GM12878 (cell line): ENCODE measurements at regions not wholly inside any gene's neighbourhood (a gene's known extent, or its start where the extent isn't known, plus 50 kb on each side); places are given as distances from the start of the nearest gene placed in this dataset.
"Not testable (repeated sequence)": the region's sequence is repeated elsewhere in the genome, so short reads cannot be mapped to it uniquely, and the experiment has no call there.

Experiments used
- ATAC-seq: fragments of 200-7000 bp; cut with Tn5 transposase; 3 replicates; pipeline ENCODE4 v1.9.1; 2020; ENCODE audit warnings: mild to moderate bottlenecking, moderate library complexity
- BruUV-seq: library from RNA; stranded (reverse); fragments of 400-500 nt; replicated peaks from 2 replicates; lab custom pipeline; 2021; lab: Mats Ljungman, UMichigan
- CTCF ChIA-PET: fragments of 300-600 bp; sonication (Branson Sonifier 250); formaldehyde crosslinking; extraction: SDS; loops from one replicate; lab custom pipeline; 2021; ENCODE audit warnings: inconsistent platforms; lab: Yijun Ruan, JAX
- POLR2A ChIA-PET: fragments of 350-600 bp; formaldehyde crosslinking; extraction: SDS; loops from one replicate; lab custom pipeline; 2021; ENCODE audit warnings: inconsistent platforms; lab: Charles Lee
- RAD21 ChIA-PET: fragments of 300-600 bp; sonication (Branson Sonifier 250); formaldehyde crosslinking; loops from one replicate; lab custom pipeline; 2023; ENCODE audit warnings: antibody characterized with exemption; ENCODE audit not compliant: unreplicated experiment; lab: Charles Lee
- SMC1A ChIA-PET: fragments of 300-600 bp; sonication (Branson Sonifier 250); formaldehyde crosslinking; loops from one replicate; lab custom pipeline; 2023; ENCODE audit not compliant: unreplicated experiment, uncharacterized antibody; lab: Charles Lee
- DNase-seq: peaks from one replicate; pipeline ENCODE4 v3.0.0-alpha.2; 2011; ENCODE audit warnings: low read depth, low spot score
- FAIRE-seq: peaks from 3 replicates; lab custom pipeline; 2011; peaks lifted over from hg19 to GRCh38; lab: Jason Lieb, UNC
- H2AFZ ChIP-seq: 2 replicates; pipeline ENCODE4 v1.6.0; 2011; ENCODE audit warnings: low read depth, low read length, control low read depth; ENCODE audit not compliant: control insufficient read depth
- H3K27ac ChIP-seq: 2 replicates; pipeline ENCODE4 v1.5.1; 2011; ENCODE audit warnings: control low read depth; ENCODE audit not compliant: control insufficient read depth, insufficient read depth
- H3K27me3 ChIP-seq, 2 experiments: replicated peaks in 1 of 2; 2 replicates each; pipeline versions ENCODE4 v1.6.0 to v1.6.1; 2011; ENCODE audit warnings: low read length in 1 of 2; ENCODE audit not compliant: control insufficient read depth in 2 of 2, insufficient read depth in 2 of 2
- H3K36me3 ChIP-seq, 2 experiments: 2 replicates each; pipeline ENCODE4 v1.5.1; 2011; ENCODE audit warnings: low read length in 1 of 2; ENCODE audit not compliant: control insufficient read depth in 2 of 2, insufficient read depth in 2 of 2
- H3K4me1 ChIP-seq: 2 replicates; pipeline ENCODE4 v1.6.1; 2011; ENCODE audit warnings: mild to moderate bottlenecking, low read length, moderate library complexity, mixed read lengths; ENCODE audit not compliant: control insufficient read depth, insufficient read depth
- H3K4me2 ChIP-seq: 2 replicates; pipeline ENCODE4 v1.6.0; 2011; ENCODE audit warnings: control low read depth; ENCODE audit not compliant: control insufficient read depth, insufficient read depth
- H3K4me3 ChIP-seq: fragments of 200-600 bp; sonication (generic); 2 replicates; pipeline ENCODE4 v1.5.1; 2016
- H3K79me2 ChIP-seq: 2 replicates; pipeline ENCODE4 v1.6.0; 2011; ENCODE audit warnings: low read length; ENCODE audit not compliant: control insufficient read depth, insufficient read depth
- H3K9ac ChIP-seq: 2 replicates; pipeline ENCODE4 v1.8.0; 2011; ENCODE audit warnings: low read length, control low read depth, mixed read lengths; ENCODE audit not compliant: control insufficient read depth, insufficient read depth
- H3K9me3 ChIP-seq: replicated peaks from 3 replicates; pipeline ENCODE4 v1.5.1; 2011; ENCODE audit warnings: mild to moderate bottlenecking, low read length; ENCODE audit not compliant: control insufficient read depth, insufficient read depth
- H4K20me1 ChIP-seq: 2 replicates; pipeline ENCODE4 v1.6.0; 2011; ENCODE audit not compliant: control insufficient read depth, insufficient read depth
- PRDM15 ChIP-seq: fragments of 450-650 bp; formaldehyde crosslinking; IDR thresholded peaks from 2 replicates; pipeline ENCODE4 v1.4.0; 2020; ENCODE audit warnings: mild to moderate bottlenecking, moderate library complexity
- ZNF687 ChIP-seq: fragments of 450-650 bp; IDR thresholded peaks from 2 replicates; pipeline ENCODE4 v1.6.1; 2017; ENCODE audit warnings: mild to moderate bottlenecking, moderate library complexity
- WGBS: methylation state at CpG from one replicate; pipeline ENCODE4 v1.1.6; 2016; ENCODE audit warnings: low lambda C conversion rate; ENCODE audit not compliant: insufficient replicate concordance, insufficient coverage; ENCODE audit errors: missing lambda C conversion rate; 5-methylcytosine and 5-hydroxymethylcytosine counted together
- in situ Hi-C: fragments of 300-500 bp; cut with MboI; formaldehyde crosslinking; loops from 9 replicates; pipeline ENCODE4 v1.14.3; 2018; ENCODE audit warnings: mixed read lengths
- intact Hi-C: fragments of 100-400 bp; cut with micrococcal nuclease; formaldehyde crosslinking; loops from one replicate; pipeline ENCODE4 v1.14.2; 2022; ENCODE audit not compliant: unreplicated experiment

GRCh38 chr4:144423930-144424329 lies 222.0 kb upstream of the HHIP start (continued):
- TF ChIP-seq ZNF687 (no peak), PRDM15 (CRISPR knock-in tag) (no peak)

GRCh38 chr4:144426023-144426422 lies 219.9 kb upstream of the HHIP start:
- H3K9ac ChIP-seq, DNase-seq, H3K4me2 ChIP-seq, in situ Hi-C loops, H3K27ac ChIP-seq, H3K9me3 ChIP-seq, ATAC-seq, H3K79me2 ChIP-seq, H3K4me1 ChIP-seq, intact Hi-C loops, H3K36me3 ChIP-seq, CTCF ChIA-PET, FAIRE-seq, H3K4me3 ChIP-seq, H2AFZ ChIP-seq, BruUV-seq, H3K27me3 ChIP-seq, POLR2A ChIA-PET, H4K20me1 ChIP-seq: not testable (repeated sequence)
- ChIA-PET RAD21 (interaction anchor here (0.8 kb wide), 1 partner anchor 22 kb away, joined by 4 read pairs; no protein-coding TSS in a partner anchor), SMC1A (interaction anchor here (0.6 to 1.4 kb wide), 3 partner anchors 9 to 164 kb away, joined by 3 to 4 read pairs (median 3); no protein-coding TSS in a partner anchor)
- WGBS: 27% methylated on average over 10 of the region's 11 CpGs
